ENCODE measurements at regions not wholly inside any gene's neighbourhood (a gene's known extent, or its start where the extent isn't known, plus 50 kb on each side); places are given as distances from the start of the nearest gene placed in this dataset.

DNA sequence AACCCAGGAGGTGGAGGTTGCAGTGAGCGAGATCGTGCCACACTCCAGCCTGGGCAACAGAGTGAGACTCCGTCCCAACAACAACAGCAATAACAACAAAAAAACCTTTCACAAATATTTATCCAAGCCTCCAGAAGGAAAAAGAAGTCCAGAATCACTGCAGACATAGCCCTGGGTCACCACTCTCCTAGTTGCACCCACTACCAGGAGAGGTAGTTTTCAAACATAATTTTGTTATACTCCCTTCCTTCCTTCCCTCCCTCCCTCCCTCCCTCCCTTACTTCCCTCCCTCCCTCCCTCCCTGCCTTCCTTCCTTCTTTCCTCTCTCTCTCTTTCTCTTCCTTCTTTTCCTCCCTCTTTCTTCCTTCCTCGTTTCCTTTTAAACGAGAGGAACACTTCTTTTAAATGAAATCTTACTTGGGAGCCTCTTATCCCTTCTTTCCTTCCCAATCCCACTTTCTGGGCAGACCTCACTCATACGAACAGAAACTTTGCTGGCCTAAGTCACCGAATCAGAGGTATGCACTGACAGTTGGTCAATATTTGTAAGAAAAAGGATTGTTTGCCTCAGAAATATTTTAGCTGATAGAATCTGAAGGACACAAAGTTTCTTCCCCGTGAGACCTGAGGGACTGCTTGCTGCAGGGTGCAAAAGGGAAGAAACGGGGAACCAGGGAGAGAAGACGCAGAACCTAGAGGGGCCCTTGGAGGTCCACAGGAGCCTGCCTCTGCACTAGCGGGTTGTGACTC, 88.1 kb upstream of the AGAP1 start:
- H3F3A ChIP-seq (ENCODE audit: control insufficient read depth, insufficient read depth) = no peaks in the 10 kb centered on the region
- no peaks in the 10 kb centered on the region for H3K4me1 ChIP-seq (ENCODE audit: control insufficient read depth, low read length)
- no peaks in the 10 kb centered on the region for H3K79me2 ChIP-seq (ENCODE audit: control insufficient read depth, low read length)
- H3K9me2 ChIP-seq (replicated peaks; ENCODE audit: control insufficient read depth, low read length) = no peaks in the 10 kb centered on the region
- no peak overlapping the region for H3K4me2 ChIP-seq (ENCODE audit: low read length)
- no peak overlapping the region for H3K27ac ChIP-seq (ENCODE audit: low read depth, low read length)
- no peaks in the 10 kb centered on the region for H3K27me3 ChIP-seq (ENCODE audit: control insufficient read depth, low read length)
- no peak overlapping the region for H3K4me3 ChIP-seq (ENCODE audit: low read length)
- no peaks in the 10 kb centered on the region for H3K36me3 ChIP-seq (ENCODE audit: control insufficient read depth, low read length)
- H4K20me1 ChIP-seq (ENCODE audit: control insufficient read depth, insufficient read depth, low read depth, low read length) = no peaks in the 10 kb centered on the region
- H3K9me3 ChIP-seq (ENCODE audit: control insufficient read depth, insufficient read depth, low read length) = no peaks in the 10 kb centered on the region
- no peak for TF ChIP-seq EZH2phosphoT487 (IDR thresholded peaks at IDR 0.05; ENCODE audit: borderline replicate concordance, low read length)
- TF ChIP-seq, protein P1, sequence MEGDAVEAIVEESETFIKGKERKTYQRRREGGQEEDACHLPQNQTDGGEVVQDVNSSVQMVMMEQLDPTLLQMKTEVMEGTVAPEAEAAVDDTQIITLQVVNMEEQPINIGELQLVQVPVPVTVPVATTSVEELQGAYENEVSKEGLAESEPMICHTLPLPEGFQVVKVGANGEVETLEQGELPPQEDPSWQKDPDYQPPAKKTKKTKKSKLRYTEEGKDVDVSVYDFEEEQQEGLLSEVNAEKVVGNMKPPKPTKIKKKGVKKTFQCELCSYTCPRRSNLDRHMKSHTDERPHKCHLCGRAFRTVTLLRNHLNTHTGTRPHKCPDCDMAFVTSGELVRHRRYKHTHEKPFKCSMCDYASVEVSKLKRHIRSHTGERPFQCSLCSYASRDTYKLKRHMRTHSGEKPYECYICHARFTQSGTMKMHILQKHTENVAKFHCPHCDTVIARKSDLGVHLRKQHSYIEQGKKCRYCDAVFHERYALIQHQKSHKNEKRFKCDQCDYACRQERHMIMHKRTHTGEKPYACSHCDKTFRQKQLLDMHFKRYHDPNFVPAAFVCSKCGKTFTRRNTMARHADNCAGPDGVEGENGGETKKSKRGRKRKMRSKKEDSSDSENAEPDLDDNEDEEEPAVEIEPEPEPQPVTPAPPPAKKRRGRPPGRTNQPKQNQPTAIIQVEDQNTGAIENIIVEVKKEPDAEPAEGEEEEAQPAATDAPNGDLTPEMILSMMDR (IDR thresholded peaks at IDR 0.05; ENCODE audit: low read depth, low read length, poor library complexity, severe bottlenecking) = no peak

DNA sequence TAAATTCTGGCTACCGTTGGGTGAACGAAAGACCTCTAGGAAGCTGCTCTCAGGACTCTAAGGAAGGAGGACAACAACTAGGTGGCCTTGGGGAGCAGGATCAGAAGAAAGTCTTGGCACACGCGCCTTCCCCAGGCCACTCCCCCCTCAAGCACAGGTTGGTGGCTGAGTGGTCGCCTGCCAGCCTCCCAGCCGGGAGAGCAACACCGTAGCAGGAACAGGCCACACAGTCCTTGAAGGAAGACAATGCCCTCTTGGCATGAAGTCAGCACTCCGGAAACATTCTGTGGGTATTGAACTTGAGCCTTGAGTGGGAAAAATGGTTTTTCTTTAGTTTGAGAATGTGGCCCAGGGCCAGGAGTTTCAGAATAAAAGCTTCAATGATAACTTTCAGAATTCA, 87.4 kb upstream of the AGAP1 start:
- H3K4me1 ChIP-seq (ENCODE audit: control insufficient read depth, low read length) = no peaks in the 10 kb centered on the region
- no peaks in the 10 kb centered on the region for H4K20me1 ChIP-seq (ENCODE audit: control insufficient read depth, insufficient read depth, low read depth, low read length)
- no peak overlapping the region for H3K4me2 ChIP-seq (ENCODE audit: low read length)
- H3K9me2 ChIP-seq (replicated peaks; ENCODE audit: control insufficient read depth, low read length) = no peaks in the 10 kb centered on the region
- no peaks in the 10 kb centered on the region for H3K27me3 ChIP-seq (ENCODE audit: control insufficient read depth, low read length)
- no peaks in the 10 kb centered on the region for H3K36me3 ChIP-seq (ENCODE audit: control insufficient read depth, low read length)
- H3K9me3 ChIP-seq (ENCODE audit: control insufficient read depth, insufficient read depth, low read length) = no peaks in the 10 kb centered on the region
- H3K4me3 ChIP-seq (ENCODE audit: low read length) = no peak overlapping the region
- no peaks in the 10 kb centered on the region for H3K79me2 ChIP-seq (ENCODE audit: control insufficient read depth, low read length)
- no peaks in the 10 kb centered on the region for H3F3A ChIP-seq (ENCODE audit: control insufficient read depth, insufficient read depth)
- no peak overlapping the region for H3K27ac ChIP-seq (ENCODE audit: low read depth, low read length)
- TF ChIP-seq, protein P1 (IDR thresholded peaks at IDR 0.05; ENCODE audit: low read depth, low read length, poor library complexity, severe bottlenecking) = no peak
- no peak for TF ChIP-seq EZH2phosphoT487 (IDR thresholded peaks at IDR 0.05; ENCODE audit: borderline replicate concordance, low read length)

DNA sequence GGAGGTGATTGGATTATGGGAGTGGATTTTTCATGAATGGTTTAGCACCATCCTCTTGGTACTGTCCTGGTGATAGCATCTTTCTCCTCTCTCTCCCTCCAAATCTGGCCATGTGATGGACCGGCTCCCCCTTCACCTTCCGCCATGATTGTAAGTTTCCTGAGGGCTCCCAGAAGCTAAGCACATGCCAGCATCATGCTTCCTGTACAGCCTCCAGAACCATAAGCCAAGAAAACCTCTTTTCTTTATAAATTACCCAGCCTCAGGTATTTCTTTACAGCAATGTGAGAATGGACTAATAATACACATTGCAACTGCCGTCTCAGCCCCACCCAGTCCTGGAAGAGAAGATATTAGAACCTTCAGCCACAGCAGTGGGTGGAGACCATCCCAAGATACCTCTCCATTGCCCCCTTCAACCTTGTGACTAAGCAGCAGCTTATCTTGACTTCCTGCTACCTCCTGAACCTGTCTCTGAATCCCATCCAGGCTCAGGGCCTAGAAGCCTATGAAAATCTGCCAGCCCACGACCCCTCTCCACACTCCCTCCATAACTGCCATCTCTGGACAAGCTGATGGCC, 81.8 kb upstream of the AGAP1 start:
- Histone ChIP-seq H3K27ac (ENCODE audit: low read depth, low read length) (no peak overlapping the region), H3K4me2 (ENCODE audit: low read length) (no peak overlapping the region), H4K20me1 (ENCODE audit: control insufficient read depth, insufficient read depth, low read depth, low read length) (no peaks in the 10 kb centered on the region), H3K27me3 (ENCODE audit: control insufficient read depth, low read length) (no peaks in the 10 kb centered on the region), H3K4me1 (ENCODE audit: control insufficient read depth, low read length) (no peaks in the 10 kb centered on the region), H3K9me2 (replicated peaks; ENCODE audit: control insufficient read depth, low read length) (no peaks in the 10 kb centered on the region), H3F3A (ENCODE audit: control insufficient read depth, insufficient read depth) (no peaks in the 10 kb centered on the region), H3K4me3 (ENCODE audit: low read length) (no peak overlapping the region), H3K9me3 (ENCODE audit: control insufficient read depth, insufficient read depth, low read length) (no peaks in the 10 kb centered on the region), H3K36me3 (ENCODE audit: control insufficient read depth, low read length) (no peaks in the 10 kb centered on the region), H3K79me2 (ENCODE audit: control insufficient read depth, low read length) (no peaks in the 10 kb centered on the region)
- TF ChIP-seq, protein P1 (IDR thresholded peaks at IDR 0.05; ENCODE audit: low read depth, low read length, poor library complexity, severe bottlenecking) = no peak
- no peak for TF ChIP-seq EZH2phosphoT487 (IDR thresholded peaks at IDR 0.05; ENCODE audit: borderline replicate concordance, low read length)

Data from DOHH2 (cell line).